NB4 (cell line): ENCODE measurements at regions not wholly inside any gene's neighbourhood (a gene's known extent, or its start where the extent isn't known, plus 50 kb on each side); places are given as distances from the start of the nearest gene placed in this dataset.

Experiments used
- MYC ChIP-seq: IDR thresholded peaks from 2 replicates; pipeline ENCODE4 v1.6.1; 2011; ENCODE audit warnings: low read depth, low read length
- POLR2A ChIP-seq: IDR thresholded peaks from 2 replicates; pipeline ENCODE4 v1.6.1; 2011; ENCODE audit warnings: mild to moderate bottlenecking; ENCODE audit not compliant: insufficient read length; ENCODE audit errors: extremely low read depth
- TF ChIP-seq, protein P1 (sequence below): IDR thresholded peaks from one replicate; pipeline ENCODE4 v1.5.1; 2012; ENCODE audit warnings: low read depth, low read length
- TF ChIP-seq, protein P2 (sequence below): IDR thresholded peaks from 2 replicates; pipeline ENCODE4 v1.6.1; 2011; ENCODE audit warnings: low read depth, low read length

DNA sequence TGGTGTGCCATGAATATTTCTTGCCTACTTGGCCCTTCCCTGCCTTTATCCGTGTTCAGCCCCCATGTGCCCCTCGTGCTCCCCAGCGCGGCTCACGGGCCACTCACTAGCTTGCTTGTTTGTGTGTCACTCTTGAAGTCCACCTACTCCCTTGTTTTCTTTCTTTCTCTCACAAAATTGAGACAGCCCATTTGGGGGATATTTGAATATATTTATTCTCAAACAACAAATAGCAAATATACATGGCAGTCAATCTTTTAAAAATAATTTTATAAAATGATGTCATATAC is 82.2 kb downstream of the PLXNA1 start:
- TF ChIP-seq, protein P1, sequence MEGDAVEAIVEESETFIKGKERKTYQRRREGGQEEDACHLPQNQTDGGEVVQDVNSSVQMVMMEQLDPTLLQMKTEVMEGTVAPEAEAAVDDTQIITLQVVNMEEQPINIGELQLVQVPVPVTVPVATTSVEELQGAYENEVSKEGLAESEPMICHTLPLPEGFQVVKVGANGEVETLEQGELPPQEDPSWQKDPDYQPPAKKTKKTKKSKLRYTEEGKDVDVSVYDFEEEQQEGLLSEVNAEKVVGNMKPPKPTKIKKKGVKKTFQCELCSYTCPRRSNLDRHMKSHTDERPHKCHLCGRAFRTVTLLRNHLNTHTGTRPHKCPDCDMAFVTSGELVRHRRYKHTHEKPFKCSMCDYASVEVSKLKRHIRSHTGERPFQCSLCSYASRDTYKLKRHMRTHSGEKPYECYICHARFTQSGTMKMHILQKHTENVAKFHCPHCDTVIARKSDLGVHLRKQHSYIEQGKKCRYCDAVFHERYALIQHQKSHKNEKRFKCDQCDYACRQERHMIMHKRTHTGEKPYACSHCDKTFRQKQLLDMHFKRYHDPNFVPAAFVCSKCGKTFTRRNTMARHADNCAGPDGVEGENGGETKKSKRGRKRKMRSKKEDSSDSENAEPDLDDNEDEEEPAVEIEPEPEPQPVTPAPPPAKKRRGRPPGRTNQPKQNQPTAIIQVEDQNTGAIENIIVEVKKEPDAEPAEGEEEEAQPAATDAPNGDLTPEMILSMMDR, result no peak
- TF ChIP-seq POLR2A (no peak), MYC (no peak)
- TF ChIP-seq, protein P2, sequence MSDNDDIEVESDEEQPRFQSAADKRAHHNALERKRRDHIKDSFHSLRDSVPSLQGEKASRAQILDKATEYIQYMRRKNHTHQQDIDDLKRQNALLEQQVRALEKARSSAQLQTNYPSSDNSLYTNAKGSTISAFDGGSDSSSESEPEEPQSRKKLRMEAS, result no peak
